Body of pancreas (tissue), 4 donors: ENCODE measurements at regions not wholly inside any gene's neighbourhood (a gene's known extent, or its start where the extent isn't known, plus 50 kb on each side); places are given as distances from the start of the nearest gene placed in this dataset.

ENCODE experiments used
- CTCF ChIP-seq, 7 experiments: fragments of 450-650 bp in 4 of 7; fragments of 200-600 bp in 3 of 7; sonication (generic) in 3 of 7; IDR thresholded peaks; one replicate each; pipeline ENCODE4 v1.5.1; 2016 to 2019; ENCODE audit warnings: antibody characterized with exemption in 7 of 7
- POLR2A ChIP-seq, 3 donors: fragments of 450-650 bp; IDR thresholded peaks; one replicate each; pipeline ENCODE4 v1.6.1; 2016; ENCODE audit warnings: antibody characterized with exemption in 3 of 3, mild to moderate bottlenecking in 2 of 3

- TF ChIP-seq CTCF (IDR thresholded peaks at IDR 0.05) = no peak
- no peak for TF ChIP-seq POLR2A (IDR thresholded peaks at IDR 0.05)
These were observed 59.9 kb upstream of the SPAG16 start for GRCh38 chr2:213224366-213224765.
